GM12872 (cell line): ENCODE measurements at regions not wholly inside any gene's neighbourhood (a gene's known extent, or its start where the extent isn't known, plus 50 kb on each side); places are given as distances from the start of the nearest gene placed in this dataset.

ENCODE experiments used
- CTCF ChIP-seq: IDR thresholded peaks from 3 replicates; pipeline ENCODE4 v1.5.1; 2011; ENCODE audit warnings: low read depth, mild to moderate bottlenecking, low read length, moderate library complexity; ENCODE audit not compliant: insufficient read depth

- no peak for TF ChIP-seq CTCF
Observed at GRCh38 chr1:58030456-58030855, 516.1 kb downstream of the OMA1 start.

- no peak for TF ChIP-seq CTCF
Observed at GRCh38 chr1:58017641-58018040, 528.9 kb downstream of the OMA1 start.

GRCh38 chr1:58013237-58013636 is 533.3 kb downstream of the OMA1 start:
- TF ChIP-seq CTCF = peak; percentile 35; the same call in 1 of the 3 replicates

- no peak for TF ChIP-seq CTCF
Observed at GRCh38 chr1:58011978-58012377, 534.5 kb downstream of the OMA1 start.

- no peak for TF ChIP-seq CTCF
Observed at GRCh38 chr1:58006421-58007046, 540.0 kb downstream of the OMA1 start.

- no peak for TF ChIP-seq CTCF
Observed at GRCh38 chr1:58005212-58005611, 541.3 kb downstream of the OMA1 start.

- no peak for TF ChIP-seq CTCF
Observed at GRCh38 chr1:58003988-58004387, 542.5 kb downstream of the OMA1 start.

GRCh38 chr1:58003059-58003458 is 543.5 kb downstream of the OMA1 start:
- TF ChIP-seq CTCF = no peak
